Kidney epithelial cell (primary cell): ENCODE measurements at regions not wholly inside any gene's neighbourhood (a gene's known extent, or its start where the extent isn't known, plus 50 kb on each side); places are given as distances from the start of the nearest gene placed in this dataset.

Source experiments
- DNase-seq: peaks from one replicate; pipeline ENCODE4 v3.0.0-alpha.2; 2010; ENCODE audit warnings: low read depth
- H3K27me3 ChIP-seq: 2 replicates; pipeline ENCODE4 v1.6.0; 2011; ENCODE audit warnings: low read length; ENCODE audit not compliant: control insufficient read depth, insufficient read depth
- H3K36me3 ChIP-seq: 2 replicates; pipeline ENCODE4 v1.5.1; 2011; ENCODE audit warnings: low read length; ENCODE audit not compliant: control insufficient read depth, insufficient read depth
- H3K4me3 ChIP-seq: 2 replicates; pipeline ENCODE4 v1.5.1; 2011; ENCODE audit warnings: low read depth, mild to moderate bottlenecking, control low read depth, low read length
- TF ChIP-seq, protein P1 (sequence below): IDR thresholded peaks from 2 replicates; pipeline ENCODE4 v1.5.1; 2011; ENCODE audit warnings: mild to moderate bottlenecking, moderate library complexity, low read length, control low read depth, inconsistent platforms; ENCODE audit not compliant: insufficient read depth, poor library complexity, severe bottlenecking

DNA sequence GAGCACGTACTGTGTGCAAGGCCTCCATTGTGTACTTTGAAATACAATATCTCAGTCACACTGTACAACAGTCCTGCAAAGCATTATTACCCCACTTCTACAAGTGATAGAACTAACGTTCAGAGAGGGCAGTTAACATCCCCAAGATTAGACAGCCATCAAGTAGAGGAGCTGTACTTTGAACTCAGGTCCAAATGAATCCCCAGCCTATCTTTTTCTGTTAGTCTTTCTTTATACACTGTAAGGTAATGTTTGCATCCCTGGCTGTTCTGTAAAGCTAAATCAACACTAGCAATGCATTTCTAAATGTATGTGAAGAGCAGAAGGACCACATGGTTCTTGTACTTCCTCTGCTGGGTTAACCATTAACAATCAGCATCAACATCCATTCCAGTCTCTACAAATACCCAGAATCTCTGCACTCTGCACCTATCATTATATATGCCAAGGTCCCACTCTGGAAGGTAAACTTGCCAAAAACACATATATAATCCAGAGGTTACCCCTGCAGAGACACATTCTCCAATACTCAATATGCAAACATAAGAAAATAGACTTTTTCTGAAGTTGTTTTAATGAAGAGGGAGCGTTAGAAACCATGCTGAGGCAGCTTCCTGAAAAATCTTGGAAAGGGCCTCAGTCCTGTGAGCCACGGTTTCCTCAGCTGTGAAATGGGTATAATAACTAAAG, 182.3 kb downstream of the MZT1 start:
- H3K27me3 ChIP-seq, result no peaks in the 10 kb centered on the region
- TF ChIP-seq, protein P1, sequence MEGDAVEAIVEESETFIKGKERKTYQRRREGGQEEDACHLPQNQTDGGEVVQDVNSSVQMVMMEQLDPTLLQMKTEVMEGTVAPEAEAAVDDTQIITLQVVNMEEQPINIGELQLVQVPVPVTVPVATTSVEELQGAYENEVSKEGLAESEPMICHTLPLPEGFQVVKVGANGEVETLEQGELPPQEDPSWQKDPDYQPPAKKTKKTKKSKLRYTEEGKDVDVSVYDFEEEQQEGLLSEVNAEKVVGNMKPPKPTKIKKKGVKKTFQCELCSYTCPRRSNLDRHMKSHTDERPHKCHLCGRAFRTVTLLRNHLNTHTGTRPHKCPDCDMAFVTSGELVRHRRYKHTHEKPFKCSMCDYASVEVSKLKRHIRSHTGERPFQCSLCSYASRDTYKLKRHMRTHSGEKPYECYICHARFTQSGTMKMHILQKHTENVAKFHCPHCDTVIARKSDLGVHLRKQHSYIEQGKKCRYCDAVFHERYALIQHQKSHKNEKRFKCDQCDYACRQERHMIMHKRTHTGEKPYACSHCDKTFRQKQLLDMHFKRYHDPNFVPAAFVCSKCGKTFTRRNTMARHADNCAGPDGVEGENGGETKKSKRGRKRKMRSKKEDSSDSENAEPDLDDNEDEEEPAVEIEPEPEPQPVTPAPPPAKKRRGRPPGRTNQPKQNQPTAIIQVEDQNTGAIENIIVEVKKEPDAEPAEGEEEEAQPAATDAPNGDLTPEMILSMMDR, result no peak

DNA sequence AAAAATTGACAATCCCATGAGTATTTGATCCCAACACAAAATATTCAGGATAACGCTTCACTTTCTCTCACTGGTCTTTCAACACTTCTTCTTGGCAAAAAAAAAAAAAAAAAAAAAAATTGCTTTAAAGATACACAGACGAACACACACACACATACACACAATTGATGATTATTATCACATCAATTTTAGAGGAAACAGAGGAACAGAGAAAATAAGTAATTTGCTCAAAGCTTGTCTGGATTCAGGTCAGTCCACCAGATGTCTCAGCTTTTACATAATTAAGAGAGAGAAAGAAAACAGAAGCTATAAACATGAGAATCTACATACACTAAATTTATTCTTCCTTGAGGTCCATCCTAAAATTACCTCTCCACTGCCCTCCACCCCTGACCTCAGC, 183.4 kb downstream of the MZT1 start:
- TF ChIP-seq, protein P1, result no peak
- no peak overlapping the region for H3K4me3 ChIP-seq
- no peaks in the 10 kb centered on the region for H3K27me3 ChIP-seq

More for the DNA sequence above, 182.3 kb downstream of the MZT1 start:
- Histone ChIP-seq H3K4me3 (no peak overlapping the region), H3K36me3 (no peaks in the 10 kb centered on the region)
- no peak for DNase-seq

DNA sequence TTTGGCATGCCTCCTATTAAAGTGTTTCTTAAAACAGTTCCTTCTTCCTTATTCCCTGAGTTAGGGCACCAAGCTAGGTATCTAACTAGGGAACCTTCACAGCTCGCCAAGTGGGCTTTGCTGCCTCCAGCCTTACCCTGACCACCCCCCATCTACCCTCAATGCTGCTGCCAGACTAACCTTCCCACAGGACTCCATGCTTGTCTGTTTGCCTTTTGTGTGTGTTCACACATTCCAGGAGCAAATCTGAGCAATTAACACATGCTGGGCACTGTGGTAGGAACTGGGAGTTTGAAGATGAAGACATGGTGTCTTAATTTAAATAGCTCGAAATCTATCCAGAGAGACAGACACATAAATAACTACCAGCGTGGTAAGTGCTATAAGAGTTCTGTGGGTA, 185.2 kb downstream of the MZT1 start:
- no peak for DNase-seq
- Histone ChIP-seq H3K4me3 (no peak overlapping the region), H3K27me3 (no peaks in the 10 kb centered on the region), H3K36me3 (no peaks in the 10 kb centered on the region)
- TF ChIP-seq, protein P1, result no peak

More for the DNA sequence above, 183.4 kb downstream of the MZT1 start:
- no peak for DNase-seq
- H3K36me3 ChIP-seq, result no peaks in the 10 kb centered on the region

DNA sequence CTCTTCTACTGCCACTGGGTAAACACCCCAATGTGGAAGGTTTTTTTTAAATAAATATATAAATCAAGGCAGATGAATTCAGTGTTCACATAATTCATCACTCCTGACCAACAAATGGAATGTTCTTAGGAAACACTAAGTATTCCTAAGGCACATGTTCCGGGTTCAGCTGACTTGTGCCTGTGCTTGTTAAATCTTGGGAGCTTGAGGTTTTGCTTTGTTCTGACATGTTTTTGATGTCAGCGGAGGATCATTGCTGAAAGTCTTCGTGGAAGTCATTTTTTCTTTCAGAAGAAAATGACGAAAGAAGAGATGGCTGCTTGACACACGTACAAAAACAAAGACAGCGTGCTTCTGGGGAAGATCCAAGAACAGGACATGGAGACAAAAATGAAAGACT, 185.8 kb downstream of the MZT1 start:
- Histone ChIP-seq H3K4me3 (no peak overlapping the region), H3K36me3 (no peaks in the 10 kb centered on the region), H3K27me3 (no peaks in the 10 kb centered on the region)
- DNase-seq, result no peak
- TF ChIP-seq, protein P1, result no peak

DNA sequence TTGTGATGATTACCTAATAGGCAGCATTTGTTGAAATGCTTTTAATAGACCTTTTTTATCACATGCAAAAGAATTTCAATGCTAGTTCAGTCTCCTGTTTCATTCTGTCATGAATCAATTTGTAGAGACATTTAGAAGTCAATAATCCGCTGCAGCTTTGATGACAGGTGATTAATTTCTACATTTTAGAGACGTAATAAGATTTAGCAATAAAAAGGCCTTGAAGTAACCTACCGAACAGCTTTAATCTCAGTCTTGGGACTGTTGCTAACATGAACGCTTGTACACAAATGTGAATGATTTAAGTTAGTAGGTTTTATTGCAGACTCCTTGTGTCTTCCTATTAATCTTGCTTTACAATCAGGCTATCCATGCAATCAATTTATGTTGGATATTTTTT, 186.5 kb downstream of the MZT1 start:
- Histone ChIP-seq H3K36me3 (no peaks in the 10 kb centered on the region), H3K4me3 (no peak overlapping the region), H3K27me3 (no peaks in the 10 kb centered on the region)
- TF ChIP-seq, protein P1, result no peak
- no peak for DNase-seq

DNA sequence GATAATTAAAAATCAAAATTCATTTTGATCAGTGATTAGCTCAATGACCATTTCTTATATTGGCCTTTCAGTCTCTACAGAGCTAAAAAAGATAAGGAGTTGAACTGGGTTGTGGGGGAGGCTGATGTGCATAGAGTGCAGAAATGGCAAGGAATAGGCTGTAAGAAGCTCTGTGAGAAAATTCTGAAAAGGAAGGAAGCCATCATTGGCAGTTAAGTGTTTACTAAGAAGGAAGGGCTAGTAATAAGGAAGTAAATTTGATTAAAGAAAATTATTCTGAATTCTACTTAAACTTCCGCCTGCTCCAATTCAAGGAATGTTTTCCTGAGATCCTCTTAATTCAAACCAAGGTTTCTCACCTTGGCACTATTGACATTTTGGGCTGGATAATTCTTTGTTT, 187.5 kb downstream of the MZT1 start:
- Histone ChIP-seq H3K4me3 (no peak overlapping the region), H3K36me3 (no peaks in the 10 kb centered on the region), H3K27me3 (no peaks in the 10 kb centered on the region)
- TF ChIP-seq, protein P1, result no peak
- DNase-seq, result no peak
